HUES64 (cell line): ENCODE measurements at regions not wholly inside any gene's neighbourhood (a gene's known extent, or its start where the extent isn't known, plus 50 kb on each side); places are given as distances from the start of the nearest gene placed in this dataset.
"Not testable (repeated sequence)": the region's sequence is repeated elsewhere in the genome, so short reads cannot be mapped to it uniquely, and the experiment has no call there.

Experiments
- H3K27ac ChIP-seq: 2 replicates; pipeline ENCODE4 v1.7.0; 2013; ENCODE audit warnings: low read depth, low read length, inconsistent platforms
- H3K27me3 ChIP-seq: 2 replicates; pipeline ENCODE4 v1.6.1; 2013; ENCODE audit warnings: mild to moderate bottlenecking, low read length; ENCODE audit not compliant: insufficient read depth
- H3K36me3 ChIP-seq: 2 replicates; pipeline ENCODE4 v1.6.1; 2013; ENCODE audit warnings: mild to moderate bottlenecking, low read length; ENCODE audit not compliant: insufficient read depth
- H3K4me1 ChIP-seq: 2 replicates; pipeline ENCODE4 v1.6.1; 2013; ENCODE audit warnings: mild to moderate bottlenecking, low read length, moderate library complexity; ENCODE audit not compliant: insufficient read depth
- H3K4me3 ChIP-seq: 2 replicates; pipeline ENCODE4 v1.5.1; 2013; ENCODE audit warnings: mild to moderate bottlenecking, low read length, moderate library complexity
- H3K9ac ChIP-seq: 2 replicates; pipeline ENCODE4 v1.6.1; 2013; ENCODE audit warnings: mild to moderate bottlenecking, low read depth, low read length
- H3K9me3 ChIP-seq: 2 replicates; pipeline ENCODE4 v1.6.1; 2013; ENCODE audit warnings: low read depth, low read length; ENCODE audit not compliant: insufficient read depth
- WGBS: fragments of 150-250, 120-280 bp; methylation state at CpG from one replicate; pipeline ENCODE4 v1.1.7; 2013; ENCODE audit warnings: missing lambda C conversion rate; 5-methylcytosine and 5-hydroxymethylcytosine counted together

DNA sequence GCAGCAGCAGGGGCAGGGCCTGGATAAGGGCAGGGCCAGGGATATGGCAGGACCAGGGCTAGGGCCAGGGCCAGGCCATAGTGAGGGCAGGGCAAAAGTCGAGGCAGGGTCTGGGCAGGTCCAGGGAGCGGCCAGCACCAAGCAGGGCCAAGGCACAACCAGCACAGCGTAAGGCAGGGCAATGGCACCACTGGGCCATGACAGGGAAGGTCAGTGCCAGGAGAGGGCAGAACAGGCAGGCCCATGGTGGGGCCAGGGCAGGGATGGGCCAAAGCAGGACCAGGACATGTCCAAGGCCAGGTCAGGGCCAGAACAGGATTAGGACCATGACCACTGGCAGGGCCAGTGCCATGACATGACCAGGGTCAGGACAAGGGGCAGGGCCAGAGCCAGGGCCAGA lies 403.1 kb downstream of the ZNF33B start:
- not testable (repeated sequence) for H3K9ac ChIP-seq, H3K4me3 ChIP-seq, H3K4me1 ChIP-seq, H3K27me3 ChIP-seq, H3K36me3 ChIP-seq, H3K27ac ChIP-seq
- peaks cover 15% of the 10 kb centered on the region for H3K9me3 ChIP-seq
- WGBS = 88% methylated on average over 3 of the region's 3 CpGs

DNA sequence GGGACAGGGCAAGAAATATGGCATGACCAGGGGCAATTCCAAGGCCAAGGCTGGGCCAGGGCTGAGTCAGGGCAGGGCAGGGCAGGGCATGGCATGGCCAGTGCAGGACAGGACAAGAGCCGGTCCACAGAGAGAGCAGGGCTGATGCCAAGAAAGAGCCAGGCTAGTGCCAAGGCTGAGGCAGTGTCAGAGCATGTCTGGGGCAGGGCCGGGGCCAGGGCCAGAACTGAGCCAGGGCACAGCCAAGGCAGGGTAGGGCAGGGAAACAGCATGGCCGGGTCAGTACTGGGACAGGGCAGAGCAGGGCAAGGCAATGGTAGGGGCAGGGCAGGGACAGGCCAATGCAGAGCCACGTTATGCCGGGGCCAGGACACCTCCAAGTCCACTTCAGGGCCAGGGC lies 403.9 kb downstream of the ZNF33B start:
- H3K4me3 ChIP-seq, H3K9ac ChIP-seq, H3K4me1 ChIP-seq, H3K36me3 ChIP-seq, H3K27me3 ChIP-seq, H3K27ac ChIP-seq: not testable (repeated sequence)
- 84% methylated on average over 5 of the region's 5 CpGs for WGBS
- H3K9me3 ChIP-seq = peaks cover 16% of the 10 kb centered on the region

DNA sequence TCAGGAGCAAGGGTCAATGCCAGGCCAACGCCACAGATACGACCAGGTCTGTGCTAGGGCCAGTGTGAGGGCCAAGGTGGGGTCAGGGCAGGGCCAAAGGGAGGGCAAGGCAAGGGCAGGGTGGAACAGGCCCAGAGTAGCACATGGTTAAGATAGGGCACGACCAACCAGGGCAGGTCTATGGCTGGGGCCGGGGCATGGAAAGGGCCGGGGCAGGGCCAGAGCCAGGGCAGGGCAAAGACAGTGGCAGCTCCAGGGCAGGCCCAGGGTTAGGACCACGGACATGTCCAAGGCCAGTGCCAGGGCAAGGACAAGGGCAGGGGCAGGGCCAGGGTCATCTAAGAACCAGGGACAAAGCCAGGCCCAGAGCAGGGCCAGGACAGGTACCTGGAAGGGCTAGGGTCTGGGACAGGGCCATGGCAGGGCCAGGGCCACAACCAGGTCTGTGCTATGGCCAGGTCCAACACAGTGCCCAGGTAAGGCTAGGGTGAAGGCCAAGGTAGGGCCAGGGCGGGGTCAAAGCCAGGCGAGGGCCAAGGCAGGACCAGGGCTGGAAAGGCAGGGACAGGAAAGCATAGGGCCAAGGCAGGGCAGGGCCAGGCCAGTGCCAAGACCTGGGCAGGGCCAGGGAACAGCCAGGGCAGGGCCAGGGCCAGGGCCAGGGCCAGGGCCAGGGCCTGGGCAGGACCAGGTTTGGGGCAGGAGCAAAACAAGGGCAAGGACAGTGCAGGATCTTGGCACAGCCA lies 404.7 kb downstream of the ZNF33B start:
- H3K36me3 ChIP-seq, H3K27me3 ChIP-seq, H3K27ac ChIP-seq, H3K9ac ChIP-seq, H3K4me1 ChIP-seq, H3K4me3 ChIP-seq: not testable (repeated sequence)
- peaks cover 22% of the 10 kb centered on the region for H3K9me3 ChIP-seq
- 83% methylated on average over 8 of the region's 8 CpGs for WGBS

DNA sequence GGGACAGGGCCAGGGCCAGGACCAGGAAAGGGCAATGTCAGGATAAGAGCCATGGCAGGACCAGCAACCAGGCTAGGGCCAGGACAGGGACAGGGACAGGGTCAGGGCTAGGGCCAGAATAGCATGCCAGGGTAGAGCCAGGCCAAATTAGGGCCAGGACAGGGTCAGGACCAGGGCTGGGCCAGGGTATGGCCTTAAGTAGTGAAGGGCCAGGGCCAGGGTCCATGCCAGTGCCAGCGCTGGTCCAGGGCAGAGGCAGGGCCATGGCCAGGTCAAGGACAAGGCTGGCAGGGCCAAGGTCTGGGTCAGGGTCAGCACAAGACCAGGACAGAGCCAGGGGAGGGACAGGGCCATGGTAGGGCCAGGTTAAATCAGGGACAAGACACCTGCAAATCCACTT lies 405.4 kb downstream of the ZNF33B start:
- not testable (repeated sequence) for H3K36me3 ChIP-seq, H3K27ac ChIP-seq, H3K4me3 ChIP-seq, H3K9ac ChIP-seq, H3K4me1 ChIP-seq, H3K27me3 ChIP-seq
- 68% methylated on average over 1 of the region's 1 CpG for WGBS
- peaks cover 22% of the 10 kb centered on the region for H3K9me3 ChIP-seq

DNA sequence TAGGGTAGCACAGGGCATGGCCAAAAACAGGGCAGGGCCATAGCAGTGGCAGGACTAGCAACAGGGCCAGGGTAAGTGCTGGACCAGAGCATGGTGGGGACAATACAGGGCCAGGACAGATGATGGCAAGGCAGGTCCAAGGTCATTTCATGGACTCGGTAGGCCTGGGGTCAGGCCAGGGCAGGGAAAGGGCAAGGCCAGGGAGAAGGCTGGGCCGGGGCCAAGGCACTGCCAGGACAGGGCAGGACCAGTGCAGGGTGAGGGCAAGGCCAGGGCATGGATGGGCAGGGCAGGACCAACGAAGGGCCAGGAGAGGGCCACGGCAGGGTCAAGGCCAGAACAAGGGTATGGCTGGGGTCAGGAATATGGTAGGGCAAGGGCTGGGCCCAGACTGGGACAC lies 407.6 kb downstream of the ZNF33B start:
- not testable (repeated sequence) for H3K36me3 ChIP-seq, H3K27me3 ChIP-seq, H3K27ac ChIP-seq, H3K9ac ChIP-seq, H3K4me1 ChIP-seq, H3K4me3 ChIP-seq
- 74% methylated on average over 4 of the region's 4 CpGs for WGBS
- peaks cover 22% of the 10 kb centered on the region for H3K9me3 ChIP-seq

DNA sequence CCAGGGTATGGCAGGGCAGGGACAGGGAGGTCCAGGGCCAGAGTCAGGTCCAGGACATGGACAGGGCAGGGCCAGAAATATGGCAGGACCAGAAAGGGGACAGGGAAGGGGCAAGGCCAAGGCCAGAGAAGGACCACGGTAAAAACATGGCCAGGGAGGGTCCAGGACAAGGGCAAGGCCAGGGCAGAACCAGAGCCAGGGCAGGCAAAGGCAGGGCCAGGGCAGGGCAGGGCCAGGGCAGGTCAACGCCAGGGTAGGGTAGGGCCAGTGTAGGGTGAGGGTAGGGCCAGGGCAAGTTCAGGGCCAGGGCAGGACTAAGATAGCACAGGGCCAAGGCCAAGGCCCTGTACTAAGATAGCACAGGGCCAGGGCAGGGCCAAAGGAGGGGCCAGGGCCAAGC lies 408.3 kb downstream of the ZNF33B start:
- H3K36me3 ChIP-seq, H3K4me3 ChIP-seq, H3K27ac ChIP-seq, H3K4me1 ChIP-seq, H3K27me3 ChIP-seq, H3K9ac ChIP-seq: not testable (repeated sequence)
- WGBS = 68% methylated on average over 2 of the region's 2 CpGs
- peaks cover 22% of the 10 kb centered on the region for H3K9me3 ChIP-seq

DNA sequence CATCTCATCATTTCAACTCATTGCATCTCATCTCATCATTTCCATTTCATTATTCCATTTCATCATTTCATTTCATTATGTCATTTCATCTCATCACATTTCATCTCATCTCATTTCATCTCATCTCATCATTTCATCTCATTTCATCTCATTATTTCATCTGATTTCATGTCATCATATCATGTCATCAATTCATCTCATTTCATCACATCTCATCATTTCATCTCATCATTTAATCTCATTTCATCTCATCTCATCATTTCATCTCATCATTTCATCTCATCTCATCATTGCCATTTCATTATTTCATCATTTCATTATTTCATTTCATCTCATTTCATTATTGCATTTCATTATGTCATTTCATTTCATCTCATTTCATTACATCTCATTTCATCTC lies 410.5 kb downstream of the ZNF33B start:
- not testable (repeated sequence) for H3K27me3 ChIP-seq, H3K9ac ChIP-seq, H3K4me1 ChIP-seq, H3K4me3 ChIP-seq, H3K36me3 ChIP-seq, H3K27ac ChIP-seq
- peaks cover 32% of the 10 kb centered on the region for H3K9me3 ChIP-seq

DNA sequence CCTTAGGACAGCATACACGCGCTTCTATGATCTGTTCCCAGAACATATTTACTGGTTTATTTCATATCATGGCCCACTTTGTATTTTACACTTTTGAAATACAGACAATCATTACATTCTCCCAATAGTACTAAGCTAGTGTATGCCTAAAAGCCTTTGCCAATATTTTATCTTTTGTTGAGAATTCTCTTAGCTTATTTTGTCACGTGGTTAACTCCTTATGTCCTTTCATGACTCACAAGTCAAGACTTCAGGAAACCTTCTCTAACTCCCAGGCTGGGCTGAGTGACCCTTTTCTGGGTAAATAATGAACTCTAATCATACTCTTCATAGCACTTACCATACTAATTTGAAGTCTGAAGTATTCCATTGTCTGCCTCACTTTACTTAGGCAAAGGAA lies 444.8 kb downstream of the ZNF33B start:
- H3K27ac ChIP-seq = not testable (repeated sequence)
- 42% methylated on average over 3 of the region's 3 CpGs for WGBS

DNA sequence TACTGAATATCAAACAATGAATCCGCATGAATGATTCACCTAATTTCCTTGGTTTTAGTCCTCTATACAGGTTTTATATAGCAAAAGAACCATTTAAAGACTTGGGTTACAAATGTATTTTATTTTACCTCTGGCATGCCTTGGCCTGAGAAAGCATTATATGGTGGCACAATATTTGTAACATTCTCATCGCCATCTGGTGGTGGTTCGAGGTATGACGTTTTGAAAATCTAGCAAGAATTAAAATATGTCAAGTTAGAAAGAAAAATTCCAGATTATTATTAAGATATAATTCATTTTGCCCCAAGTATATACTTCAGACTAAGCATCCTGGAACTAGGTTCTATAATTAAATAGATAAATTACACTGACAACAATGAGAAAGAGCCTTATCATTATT lies 445.9 kb downstream of the ZNF33B start:
- peaks cover 20% of the 10 kb centered on the region; the same call in 1 of the 2 replicates for H3K9me3 ChIP-seq
- not testable (repeated sequence) for H3K4me3 ChIP-seq, H3K27ac ChIP-seq, H3K36me3 ChIP-seq, H3K27me3 ChIP-seq, H3K9ac ChIP-seq, H3K4me1 ChIP-seq
- 7% methylated on average over 3 of the region's 4 CpGs for WGBS

More for the DNA sequence above, 444.8 kb downstream of the ZNF33B start:
- not testable (repeated sequence) for H3K4me3 ChIP-seq, H3K9ac ChIP-seq, H3K36me3 ChIP-seq, H3K27me3 ChIP-seq, H3K4me1 ChIP-seq
- H3K9me3 ChIP-seq = peaks cover 15% of the 10 kb centered on the region; the same call in 1 of the 2 replicates

DNA sequence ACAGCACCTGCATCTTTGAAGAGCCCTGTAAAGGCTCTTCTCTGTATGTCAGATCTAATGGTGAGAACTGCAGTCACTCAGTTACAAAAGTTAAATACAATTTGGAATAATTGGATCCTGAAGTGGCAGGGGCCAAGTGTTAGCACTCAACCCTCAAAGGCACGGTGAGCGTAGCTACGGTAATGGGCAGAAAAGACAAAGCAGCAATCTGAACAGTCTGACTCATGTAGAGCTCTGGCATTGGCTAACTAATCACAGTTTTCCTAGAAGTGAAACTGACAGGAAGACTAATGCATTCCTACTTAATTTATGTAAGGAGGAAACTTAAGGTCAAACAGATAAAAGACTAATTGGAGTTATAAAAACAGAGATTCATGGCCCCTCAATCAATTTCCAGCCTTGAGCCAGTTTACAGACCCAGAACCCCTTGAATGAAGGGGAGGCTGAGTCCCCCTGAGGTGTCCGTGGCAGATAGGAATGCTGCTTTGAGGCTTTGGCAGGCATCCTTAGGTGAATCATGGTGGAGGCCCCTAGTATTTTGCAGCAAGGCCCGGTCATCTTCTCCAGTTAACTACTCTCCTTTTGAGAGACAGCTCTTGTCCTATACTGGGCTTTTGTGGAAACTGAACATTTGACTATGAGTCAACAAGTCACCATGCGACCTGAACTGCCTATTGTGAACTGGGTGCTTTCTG lies 450.7 kb downstream of the ZNF33B start:
- peaks cover 14% of the 10 kb centered on the region; the same call in 1 of the 2 replicates for H3K9me3 ChIP-seq
- WGBS = 90% methylated on average over 4 of the region's 6 CpGs
- not testable (repeated sequence) for H3K9ac ChIP-seq, H3K36me3 ChIP-seq, H3K27me3 ChIP-seq, H3K4me1 ChIP-seq, H3K27ac ChIP-seq, H3K4me3 ChIP-seq

DNA sequence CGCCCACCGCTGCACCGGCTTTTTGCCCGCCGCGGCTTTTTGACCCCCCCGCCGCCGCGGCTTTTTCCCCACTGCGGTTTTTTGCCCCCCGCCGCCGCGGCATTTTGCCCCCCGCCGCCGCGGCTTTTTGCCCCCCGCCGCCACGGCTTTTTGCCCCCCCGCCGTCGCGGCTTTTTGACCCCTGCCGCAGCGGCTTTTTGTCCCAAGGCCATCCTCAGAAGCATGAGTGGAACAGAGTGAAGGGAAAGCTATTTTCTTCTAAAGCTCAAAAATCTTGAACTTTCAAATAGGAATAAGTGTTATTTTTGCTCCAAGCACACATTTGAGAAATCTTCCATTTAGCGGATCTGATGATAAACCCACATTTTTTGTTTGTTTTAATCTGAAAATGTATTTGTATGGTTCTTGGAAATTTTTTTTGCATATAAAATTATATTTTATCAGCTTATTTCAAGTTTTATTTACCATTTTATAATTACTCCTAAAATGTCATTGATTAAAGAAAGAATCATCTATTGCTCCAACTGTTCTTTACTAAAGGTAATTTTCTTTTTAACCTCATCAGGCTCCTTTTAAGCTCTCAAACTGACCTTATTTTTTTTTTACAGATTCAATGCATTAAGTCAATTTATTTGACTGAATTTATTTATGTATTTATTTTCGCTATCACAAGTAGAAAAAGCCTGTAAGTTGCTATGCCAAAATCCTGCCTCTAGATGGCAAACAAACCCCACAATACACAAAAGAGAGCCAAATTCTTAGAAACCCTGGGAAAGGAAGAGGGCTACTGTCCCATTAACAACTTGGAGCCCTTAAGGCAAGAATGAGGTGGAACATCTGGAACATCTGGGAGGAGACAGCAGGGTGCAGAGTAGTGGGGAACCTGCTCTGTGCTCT lies 460.3 kb downstream of the ZNF33B start:
- not testable (repeated sequence) for H3K4me1 ChIP-seq, H3K27me3 ChIP-seq, H3K27ac ChIP-seq, H3K4me3 ChIP-seq, H3K36me3 ChIP-seq, H3K9ac ChIP-seq
- WGBS = 93% methylated on average over 16 of the region's 30 CpGs
- H3K9me3 ChIP-seq = peaks cover 33% of the 10 kb centered on the region
